HCEC 1CT (cell line): ENCODE measurements at regions not wholly inside any gene's neighbourhood (a gene's known extent, or its start where the extent isn't known, plus 50 kb on each side); places are given as distances from the start of the nearest gene placed in this dataset.
"Not testable (repeated sequence)": the region's sequence is repeated elsewhere in the genome, so short reads cannot be mapped to it uniquely, and the experiment has no call there.

Experiments used
- DNase-seq: peaks from one replicate; pipeline ENCODE4 v3.0.0-alpha.2; 2017

- no peak for DNase-seq
Measured at GRCh38 chr13:57784633-57785032, 153.1 kb downstream of the PCDH17 start.

- DNase-seq = no peak
Measured at GRCh38 chr13:57787058-57787791, 155.7 kb downstream of the PCDH17 start.

- DNase-seq = no peak
Measured at GRCh38 chr13:57799624-57800023, 168.1 kb downstream of the PCDH17 start.

- DNase-seq = no peak
Measured at GRCh38 chr13:57813651-57814050, 182.1 kb downstream of the PCDH17 start.

- DNase-seq = no peak
Measured at GRCh38 chr13:57815600-57815999, 184.1 kb downstream of the PCDH17 start.

GRCh38 chr13:57820924-57821323 lies 189.4 kb downstream of the PCDH17 start:
- no peak for DNase-seq

GRCh38 chr13:57823704-57824103 lies 192.2 kb downstream of the PCDH17 start:
- DNase-seq = no peak

GRCh38 chr13:57824121-57824520 lies 192.6 kb downstream of the PCDH17 start:
- no peak for DNase-seq

GRCh38 chr13:57825066-57825465 lies 193.5 kb downstream of the PCDH17 start:
- DNase-seq = no peak

GRCh38 chr13:57829496-57829895 lies 198.0 kb downstream of the PCDH17 start:
- DNase-seq = no peak

GRCh38 chr13:57832187-57832586 lies 200.6 kb downstream of the PCDH17 start:
- no peak for DNase-seq

- DNase-seq = no peak
Measured at GRCh38 chr13:57837801-57838200, 206.3 kb downstream of the PCDH17 start.

- DNase-seq = no peak
Measured at GRCh38 chr13:57843521-57843920, 212.0 kb downstream of the PCDH17 start.

- no peak for DNase-seq
Measured at GRCh38 chr13:57846600-57847173, 215.1 kb downstream of the PCDH17 start.

GRCh38 chr13:57857945-57858344 lies 226.4 kb downstream of the PCDH17 start:
- DNase-seq = no peak

- no peak for DNase-seq
Measured at GRCh38 chr13:57858376-57858775, 226.8 kb downstream of the PCDH17 start.

GRCh38 chr13:57862879-57863278 lies 231.3 kb downstream of the PCDH17 start:
- no peak for DNase-seq

GRCh38 chr13:57865600-57866294 lies 234.2 kb downstream of the PCDH17 start:
- DNase-seq = no peak

- DNase-seq = no peak
Measured at GRCh38 chr13:57874530-57874929, 243.0 kb downstream of the PCDH17 start.

- DNase-seq = no peak
Measured at GRCh38 chr13:57877601-57878000, 246.1 kb downstream of the PCDH17 start.

- no peak for DNase-seq
Measured at GRCh38 chr13:57878291-57878690, 246.7 kb downstream of the PCDH17 start.

GRCh38 chr13:57897225-57897624 lies 265.7 kb downstream of the PCDH17 start:
- DNase-seq = no peak

GRCh38 chr13:57899096-57899495 lies 267.6 kb downstream of the PCDH17 start:
- DNase-seq = no peak

GRCh38 chr13:57909833-57910232 lies 278.3 kb downstream of the PCDH17 start:
- DNase-seq = not testable (repeated sequence)
